Skeletal muscle tissue (tissue), 3 donors: ENCODE measurements at regions not wholly inside any gene's neighbourhood (a gene's known extent, or its start where the extent isn't known, plus 50 kb on each side); places are given as distances from the start of the nearest gene placed in this dataset.

ENCODE experiments used
- H3K27ac ChIP-seq: one replicate; pipeline ENCODE4 v1.7.0; 2013; ENCODE audit warnings: mild to moderate bottlenecking, low read depth, low read length, inconsistent platforms
- H3K27me3 ChIP-seq, 3 donors: one replicate each; pipeline ENCODE4 v1.7.0; 2013; ENCODE audit warnings: low read length in 3 of 3; ENCODE audit not compliant: control insufficient read depth in 3 of 3, insufficient read depth in 3 of 3
- H3K36me3 ChIP-seq, 3 donors: one replicate each; pipeline ENCODE4 v1.7.0; 2013; ENCODE audit warnings: low read length in 3 of 3; ENCODE audit not compliant: control insufficient read depth in 3 of 3, insufficient read depth in 3 of 3
- H3K4me1 ChIP-seq, 3 donors: one replicate each; pipeline ENCODE4 v1.7.0; 2013; ENCODE audit warnings: low read length in 3 of 3, mild to moderate bottlenecking in 3 of 3; ENCODE audit not compliant: control insufficient read depth in 3 of 3, insufficient read depth in 3 of 3
- H3K4me3 ChIP-seq, 3 donors: one replicate each; pipeline ENCODE4 v1.7.0; 2013; ENCODE audit warnings: low read length in 3 of 3
- H3K9ac ChIP-seq, 3 donors: one replicate each; pipeline ENCODE4 v1.7.0; 2013; ENCODE audit warnings: low read length in 3 of 3, mild to moderate bottlenecking in 3 of 3, moderate library complexity in 2 of 3, low read depth in 1 of 3
- H3K9me3 ChIP-seq, 3 donors: one replicate each; pipeline ENCODE4 v1.7.0; 2013; ENCODE audit warnings: low read length in 3 of 3; ENCODE audit not compliant: control insufficient read depth in 3 of 3
- donor health status: Osteomylitis.

- no peak overlapping the region for H3K9ac ChIP-seq
- H3K36me3 ChIP-seq: no peaks in the 10 kb centered on the region
- H3K27me3 ChIP-seq: no peaks in the 10 kb centered on the region
- H3K4me1 ChIP-seq: peaks cover 2 to 10% (median 6%) of the 10 kb centered on the region in 3 donors
- H3K9me3 ChIP-seq: no peaks in the 10 kb centered on the region
- no peak overlapping the region for H3K27ac ChIP-seq
- H3K4me3 ChIP-seq: no peak overlapping the region
These were observed 230.2 kb upstream of the MYLIP start for GRCh38 chr6:15898693-15899092.

GRCh38 chr6:15897063-15897876 is 231.6 kb upstream of the MYLIP start:
- Histone ChIP-seq H3K4me3 (peak overlapping the region in 1 of 3 donors; percentile 53), H3K9me3 (peaks cover 0 to 3% (median 0%) of the 10 kb centered on the region in 3 donors), H3K27me3 (no peaks in the 10 kb centered on the region), H3K27ac (peak overlapping the region; percentile 59), H3K9ac (no peak overlapping the region), H3K4me1 (peaks cover 2 to 10% (median 6%) of the 10 kb centered on the region in 3 donors), H3K36me3 (no peaks in the 10 kb centered on the region)

GRCh38 chr6:15894973-15895725 is 232.3 kb upstream of the DTNBP1 start:
- no peak overlapping the region for H3K9ac ChIP-seq

GRCh38 chr6:15893556-15894253 is 230.9 kb upstream of the DTNBP1 start:
- Histone ChIP-seq H3K36me3 (no peaks in the 10 kb centered on the region), H3K9me3 (peaks cover 0 to 3% (median 0%) of the 10 kb centered on the region in 3 donors), H3K9ac (no peak overlapping the region), H3K4me1 (peaks cover 2 to 10% (median 6%) of the 10 kb centered on the region in 3 donors), H3K27ac (no peak overlapping the region), H3K27me3 (no peaks in the 10 kb centered on the region), H3K4me3 (no peak overlapping the region)

More at GRCh38 chr6:15894973-15895725, 232.3 kb upstream of the DTNBP1 start:
- no peak overlapping the region for H3K4me3 ChIP-seq
- no peaks in the 10 kb centered on the region for H3K27me3 ChIP-seq
- no peak overlapping the region for H3K27ac ChIP-seq
- no peaks in the 10 kb centered on the region for H3K36me3 ChIP-seq
- H3K9me3 ChIP-seq: peaks cover 0 to 3% (median 0%) of the 10 kb centered on the region in 3 donors
- H3K4me1 ChIP-seq: peaks cover 2 to 10% (median 6%) of the 10 kb centered on the region in 3 donors

- Histone ChIP-seq H3K36me3 (no peaks in the 10 kb centered on the region), H3K27ac (no peak overlapping the region), H3K4me1 (peaks cover 2 to 6% (median 3%) of the 10 kb centered on the region in 3 donors), H3K27me3 (no peaks in the 10 kb centered on the region), H3K4me3 (no peak overlapping the region), H3K9ac (no peak overlapping the region), H3K9me3 (peaks cover 0 to 3% (median 0%) of the 10 kb centered on the region in 3 donors)
These were observed 229.5 kb upstream of the DTNBP1 start for GRCh38 chr6:15892369-15892768.

GRCh38 chr6:15888798-15889772 is 226.3 kb upstream of the DTNBP1 start:
- Histone ChIP-seq H3K9me3 (peaks cover 0 to 3% (median 0%) of the 10 kb centered on the region in 3 donors), H3K9ac (no peak overlapping the region), H3K36me3 (no peaks in the 10 kb centered on the region), H3K27ac (no peak overlapping the region), H3K4me1 (peaks cover 0 to 6% (median 5%) of the 10 kb centered on the region in 3 donors), H3K27me3 (no peaks in the 10 kb centered on the region), H3K4me3 (no peak overlapping the region)

GRCh38 chr6:15887491-15888461 is 224.9 kb upstream of the DTNBP1 start:
- Histone ChIP-seq H3K9ac (no peak overlapping the region), H3K27ac (no peak overlapping the region), H3K27me3 (no peaks in the 10 kb centered on the region), H3K4me1 (peaks cover 0 to 6% (median 5%) of the 10 kb centered on the region in 3 donors), H3K9me3 (no peaks in the 10 kb centered on the region), H3K36me3 (no peaks in the 10 kb centered on the region), H3K4me3 (no peak overlapping the region)

GRCh38 chr6:15885624-15886023 is 222.8 kb upstream of the DTNBP1 start:
- no peaks in the 10 kb centered on the region for H3K36me3 ChIP-seq
- no peaks in the 10 kb centered on the region for H3K27me3 ChIP-seq
- no peak overlapping the region for H3K4me3 ChIP-seq
- H3K9me3 ChIP-seq: no peaks in the 10 kb centered on the region
- no peak overlapping the region for H3K27ac ChIP-seq
- H3K9ac ChIP-seq: no peak overlapping the region
- peaks cover 0 to 6% (median 5%) of the 10 kb centered on the region in 3 donors for H3K4me1 ChIP-seq
